ENCODE measurements at regions not wholly inside any gene's neighbourhood (a gene's known extent, or its start where the extent isn't known, plus 50 kb on each side); places are given as distances from the start of the nearest gene placed in this dataset.

GRCh38 chr6:138032571-138032970, 74.6 kb downstream of the PERP start:
- TF ChIP-seq CTCF (IDR thresholded peaks at IDR 0.05): no peak
- no peak for DNase-seq
- no peaks in the 10 kb centered on the region for H3K27me3 ChIP-seq
- H3K27ac ChIP-seq: no peak overlapping the region
- intact Hi-C loops (cut with DNase I; ENCODE audit: low total_unique reads): no loop called here
- no peak overlapping the region for H3K4me3 ChIP-seq
- no peaks in the 10 kb centered on the region for H3K36me3 ChIP-seq
- H3K4me1 ChIP-seq: no peaks in the 10 kb centered on the region
- H3K9me3 ChIP-seq: no peaks in the 10 kb centered on the region

- no peaks in the 10 kb centered on the region for H3K27me3 ChIP-seq
- no peak for DNase-seq
- no peak for TF ChIP-seq CTCF (IDR thresholded peaks at IDR 0.05)
- TF ChIP-seq POLR2A (IDR thresholded peaks at IDR 0.05): no peak
- no peaks in the 10 kb centered on the region for H3K36me3 ChIP-seq
- no peak overlapping the region for H3K27ac ChIP-seq
- intact Hi-C loops (cut with DNase I; ENCODE audit: low total_unique reads): no loop called here
- H3K9me3 ChIP-seq: no peaks in the 10 kb centered on the region
- no peaks in the 10 kb centered on the region for H3K4me1 ChIP-seq
- H3K4me3 ChIP-seq: no peak overlapping the region
Measured at GRCh38 chr6:138034229-138034628, 73.0 kb downstream of the PERP start.

GRCh38 chr6:138035070-138035469, 72.1 kb downstream of the PERP start:
- no peaks in the 10 kb centered on the region for H3K36me3 ChIP-seq
- no peak overlapping the region for H3K27ac ChIP-seq
- intact Hi-C loops (cut with DNase I; ENCODE audit: low total_unique reads): no loop called here
- no peaks in the 10 kb centered on the region for H3K4me1 ChIP-seq
- no peaks in the 10 kb centered on the region for H3K9me3 ChIP-seq
- H3K27me3 ChIP-seq: no peaks in the 10 kb centered on the region
- TF ChIP-seq CTCF (IDR thresholded peaks at IDR 0.05): no peak
- no peak for TF ChIP-seq POLR2A (IDR thresholded peaks at IDR 0.05)
- DNase-seq: no peak
- no peak overlapping the region for H3K4me3 ChIP-seq

- H3K27me3 ChIP-seq: no peaks in the 10 kb centered on the region
- DNase-seq: no peak
- no peaks in the 10 kb centered on the region for H3K9me3 ChIP-seq
- intact Hi-C loops (cut with DNase I; ENCODE audit: low total_unique reads): no loop called here
- no peaks in the 10 kb centered on the region for H3K4me1 ChIP-seq
- TF ChIP-seq CTCF (IDR thresholded peaks at IDR 0.05) (no peak), POLR2A (IDR thresholded peaks at IDR 0.05) (no peak)
- H3K27ac ChIP-seq: no peak overlapping the region
- H3K36me3 ChIP-seq: no peaks in the 10 kb centered on the region
- no peak overlapping the region for H3K4me3 ChIP-seq
Measured at GRCh38 chr6:138036111-138036510, 71.1 kb downstream of the PERP start.

- no peak overlapping the region for H3K27ac ChIP-seq
- no peak for TF ChIP-seq CTCF (IDR thresholded peaks at IDR 0.05)
- intact Hi-C loops (cut with DNase I; ENCODE audit: low total_unique reads): no loop called here
- DNase-seq: no peak
- no peaks in the 10 kb centered on the region for H3K27me3 ChIP-seq
- no peaks in the 10 kb centered on the region for H3K4me1 ChIP-seq
- no peaks in the 10 kb centered on the region for H3K36me3 ChIP-seq
- no peaks in the 10 kb centered on the region for H3K9me3 ChIP-seq
- no peak overlapping the region for H3K4me3 ChIP-seq
Measured at GRCh38 chr6:138037009-138037504, 70.2 kb downstream of the PERP start.

All from uterus (tissue), 3 donors.